ENCODE measurements at regions not wholly inside any gene's neighbourhood (a gene's known extent, or its start where the extent isn't known, plus 50 kb on each side); places are given as distances from the start of the nearest gene placed in this dataset.

GRCh38 chr20:63085151-63085861 is 78.5 kb upstream of the BHLHE23 start:
- Histone ChIP-seq H3K36me3 (ENCODE audit: control insufficient read depth in 4 of 4, insufficient read depth in 4 of 4, low read length in 3 of 4) (no peaks in the 10 kb centered on the region), H3K4me3 (ENCODE audit: control insufficient read depth in 1 of 7, extremely low read depth in 1 of 7, insufficient read depth in 4 of 7, low read depth in 2 of 7, low read length in 6 of 7) (no peak overlapping the region), H3K27me3 (replicated peaks in 2 of 5; ENCODE audit: control insufficient read depth in 4 of 5, insufficient read depth in 5 of 5, low read length in 4 of 5) (peaks cover 0 to 74% (median 4%) of the 10 kb centered on the region in 5 experiments), H3K9me3 (ENCODE audit: control extremely low read depth in 1 of 5, control insufficient read depth in 4 of 5, insufficient read depth in 2 of 5, low read depth in 1 of 5, low read length in 4 of 5) (no peaks in the 10 kb centered on the region), H3K4me1 (ENCODE audit: control extremely low read depth in 1 of 4, control insufficient read depth in 4 of 4, insufficient read depth in 4 of 4, low read length in 3 of 4) (peaks cover 0 to 3% (median 0%) of the 10 kb centered on the region in 4 experiments), H3K27ac (ENCODE audit: insufficient read depth in 1 of 2, low read depth in 1 of 2, low read length in 2 of 2, poor library complexity in 1 of 2, severe bottlenecking in 2 of 2) (no peak overlapping the region)
- ChIA-PET POLR2A (no interaction called here), CTCF (interaction anchor here (0.6 kb wide), 1 partner anchor 246 kb away, joined by 3 read pairs; no protein-coding TSS in a partner anchor)
- DNase-seq: peak in 1 of 3 donors; percentile 4
- WGBS (ENCODE audit: insufficient coverage): 77% methylated on average over 30 of the region's 34 CpGs

- 85% methylated on average over 12 of the region's 15 CpGs for WGBS (ENCODE audit: insufficient coverage)
- H3K9me3 ChIP-seq (ENCODE audit: control extremely low read depth in 1 of 5, control insufficient read depth in 4 of 5, insufficient read depth in 2 of 5, low read depth in 1 of 5, low read length in 4 of 5): peaks cover 0 to 7% (median 0%) of the 10 kb centered on the region in 5 experiments
- H3K27ac ChIP-seq (ENCODE audit: insufficient read depth in 1 of 2, low read depth in 1 of 2, low read length in 2 of 2, poor library complexity in 1 of 2, severe bottlenecking in 2 of 2): no peak overlapping the region
- no peaks in the 10 kb centered on the region for H3K36me3 ChIP-seq (ENCODE audit: control insufficient read depth in 4 of 4, insufficient read depth in 4 of 4, low read length in 3 of 4)
- ChIA-PET POLR2A (no interaction called here), CTCF (interaction anchor here (0.6 kb wide), 1 partner anchor 245 kb away, joined by 3 read pairs; no protein-coding TSS in a partner anchor)
- DNase-seq: no peak
- H3K27me3 ChIP-seq (replicated peaks in 2 of 5; ENCODE audit: control insufficient read depth in 4 of 5, insufficient read depth in 5 of 5, low read length in 4 of 5): peaks cover 0 to 76% (median 4%) of the 10 kb centered on the region in 5 experiments
- no peak overlapping the region for H3K4me3 ChIP-seq (ENCODE audit: control insufficient read depth in 1 of 7, extremely low read depth in 1 of 7, insufficient read depth in 4 of 7, low read depth in 2 of 7, low read length in 6 of 7)
- peaks cover 0 to 3% (median 0%) of the 10 kb centered on the region in 4 experiments for H3K4me1 ChIP-seq (ENCODE audit: control extremely low read depth in 1 of 4, control insufficient read depth in 4 of 4, insufficient read depth in 4 of 4, low read length in 3 of 4)
Observed at GRCh38 chr20:63084563-63084927, 77.8 kb upstream of the BHLHE23 start.

- DNase-seq: no peak
- Histone ChIP-seq H3K4me1 (ENCODE audit: control extremely low read depth in 1 of 4, control insufficient read depth in 4 of 4, insufficient read depth in 4 of 4, low read length in 3 of 4) (peaks cover 0 to 3% (median 0%) of the 10 kb centered on the region in 4 experiments), H3K9me3 (ENCODE audit: control extremely low read depth in 1 of 5, control insufficient read depth in 4 of 5, insufficient read depth in 2 of 5, low read depth in 1 of 5, low read length in 4 of 5) (peaks cover 0 to 10% (median 0%) of the 10 kb centered on the region in 5 experiments), H3K27ac (ENCODE audit: insufficient read depth in 1 of 2, low read depth in 1 of 2, low read length in 2 of 2, poor library complexity in 1 of 2, severe bottlenecking in 2 of 2) (no peak overlapping the region), H3K4me3 (ENCODE audit: control insufficient read depth in 1 of 7, extremely low read depth in 1 of 7, insufficient read depth in 4 of 7, low read depth in 2 of 7, low read length in 6 of 7) (no peak overlapping the region), H3K36me3 (ENCODE audit: control insufficient read depth in 4 of 4, insufficient read depth in 4 of 4, low read length in 3 of 4) (no peaks in the 10 kb centered on the region), H3K27me3 (replicated peaks in 2 of 5; ENCODE audit: control insufficient read depth in 4 of 5, insufficient read depth in 5 of 5, low read length in 4 of 5) (peaks cover 0 to 75% (median 4%) of the 10 kb centered on the region in 5 experiments)
- ChIA-PET CTCF (no interaction called here), POLR2A (no interaction called here)
- 84% methylated on average over 32 of the region's 34 CpGs for WGBS (ENCODE audit: insufficient coverage)
Observed at GRCh38 chr20:63083831-63084562, 77.2 kb upstream of the BHLHE23 start.

DNA sequence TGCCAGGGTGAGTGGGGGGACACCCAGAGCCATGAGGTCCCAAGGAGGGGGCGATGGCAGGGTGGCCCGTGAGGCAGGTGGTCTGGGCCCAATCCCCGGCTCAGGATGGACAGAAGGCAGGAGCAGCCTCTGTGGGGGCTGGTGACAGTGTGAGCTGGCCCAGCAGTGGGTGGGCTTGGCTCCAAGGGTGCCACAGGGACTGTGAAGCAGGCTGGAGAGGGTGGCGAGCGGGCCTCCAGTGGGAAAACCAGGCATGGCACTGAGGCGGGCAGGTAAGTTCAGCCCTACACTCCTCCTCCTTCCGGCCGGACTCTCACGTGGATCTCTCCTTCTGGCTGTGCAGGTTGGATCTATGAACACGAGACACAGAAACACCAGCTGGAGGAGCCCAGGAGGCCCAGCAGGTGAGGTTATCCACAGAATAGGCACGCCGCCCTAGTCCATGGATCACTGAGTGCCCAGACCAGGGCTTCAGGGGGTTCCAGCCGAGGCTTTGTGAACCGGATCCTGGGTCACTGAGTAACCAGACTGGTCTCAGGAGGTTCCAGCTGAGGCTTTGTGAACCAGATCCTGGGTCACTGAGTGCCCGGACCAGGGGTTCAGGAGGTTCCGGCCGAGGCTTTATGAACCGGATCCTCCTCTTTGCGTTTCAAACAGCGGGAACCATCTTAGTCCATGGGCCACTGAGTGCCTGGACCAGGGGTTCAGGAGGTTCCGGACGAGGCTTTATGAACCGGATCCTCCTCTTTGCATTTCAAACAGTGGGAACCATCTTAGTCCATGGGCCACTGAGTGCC is 76.4 kb upstream of the BHLHE23 start:
- Histone ChIP-seq H3K4me3 (ENCODE audit: control insufficient read depth in 1 of 7, extremely low read depth in 1 of 7, insufficient read depth in 4 of 7, low read depth in 2 of 7, low read length in 6 of 7) (no peak overlapping the region), H3K36me3 (ENCODE audit: control insufficient read depth in 4 of 4, insufficient read depth in 4 of 4, low read length in 3 of 4) (no peaks in the 10 kb centered on the region), H3K9me3 (ENCODE audit: control extremely low read depth in 1 of 5, control insufficient read depth in 4 of 5, insufficient read depth in 2 of 5, low read depth in 1 of 5, low read length in 4 of 5) (peaks cover 0 to 10% (median 0%) of the 10 kb centered on the region in 5 experiments), H3K27ac (ENCODE audit: insufficient read depth in 1 of 2, low read depth in 1 of 2, low read length in 2 of 2, poor library complexity in 1 of 2, severe bottlenecking in 2 of 2) (no peak overlapping the region), H3K27me3 (replicated peaks in 2 of 5; ENCODE audit: control insufficient read depth in 4 of 5, insufficient read depth in 5 of 5, low read length in 4 of 5) (peaks cover 0 to 69% (median 4%) of the 10 kb centered on the region in 5 experiments), H3K4me1 (ENCODE audit: control extremely low read depth in 1 of 4, control insufficient read depth in 4 of 4, insufficient read depth in 4 of 4, low read length in 3 of 4) (peaks cover 0 to 3% (median 0%) of the 10 kb centered on the region in 4 experiments)
- WGBS (ENCODE audit: insufficient coverage): 91% methylated on average over 22 of the region's 23 CpGs
- DNase-seq: no peak
- ChIA-PET POLR2A (no interaction called here), CTCF (no interaction called here)

GRCh38 chr20:63082308-63082938 is 75.7 kb upstream of the BHLHE23 start:
- 24% methylated on average over 8 of the region's 15 CpGs for WGBS (ENCODE audit: insufficient coverage)
- Histone ChIP-seq H3K4me3 (ENCODE audit: control insufficient read depth in 1 of 7, extremely low read depth in 1 of 7, insufficient read depth in 4 of 7, low read depth in 2 of 7, low read length in 6 of 7) (no peak overlapping the region), H3K36me3 (ENCODE audit: control insufficient read depth in 4 of 4, insufficient read depth in 4 of 4, low read length in 3 of 4) (no peaks in the 10 kb centered on the region), H3K4me1 (ENCODE audit: control extremely low read depth in 1 of 4, control insufficient read depth in 4 of 4, insufficient read depth in 4 of 4, low read length in 3 of 4) (peaks cover 0 to 3% (median 0%) of the 10 kb centered on the region in 4 experiments), H3K9me3 (ENCODE audit: control extremely low read depth in 1 of 5, control insufficient read depth in 4 of 5, insufficient read depth in 2 of 5, low read depth in 1 of 5, low read length in 4 of 5) (peaks cover 0 to 13% (median 2%) of the 10 kb centered on the region in 5 experiments), H3K27me3 (replicated peaks in 2 of 5; ENCODE audit: control insufficient read depth in 4 of 5, insufficient read depth in 5 of 5, low read length in 4 of 5) (peaks cover 0 to 62% (median 4%) of the 10 kb centered on the region in 5 experiments), H3K27ac (ENCODE audit: insufficient read depth in 1 of 2, low read depth in 1 of 2, low read length in 2 of 2, poor library complexity in 1 of 2, severe bottlenecking in 2 of 2) (no peak overlapping the region)
- ChIA-PET POLR2A (no interaction called here), CTCF (no interaction called here)
- peak in 2 of 3 donors; percentile 67 to 68 for DNase-seq

- H3K9me3 ChIP-seq (ENCODE audit: control extremely low read depth in 1 of 5, control insufficient read depth in 4 of 5, insufficient read depth in 2 of 5, low read depth in 1 of 5, low read length in 4 of 5): peaks cover 0 to 15% (median 2%) of the 10 kb centered on the region in 5 experiments
- H3K36me3 ChIP-seq (ENCODE audit: control insufficient read depth in 4 of 4, insufficient read depth in 4 of 4, low read length in 3 of 4): no peaks in the 10 kb centered on the region
- H3K27me3 ChIP-seq (replicated peaks in 2 of 5; ENCODE audit: control insufficient read depth in 4 of 5, insufficient read depth in 5 of 5, low read length in 4 of 5): peaks cover 0 to 58% (median 4%) of the 10 kb centered on the region in 5 experiments
- ChIA-PET POLR2A (no interaction called here), CTCF (no interaction called here)
- no peak overlapping the region for H3K4me3 ChIP-seq (ENCODE audit: control insufficient read depth in 1 of 7, extremely low read depth in 1 of 7, insufficient read depth in 4 of 7, low read depth in 2 of 7, low read length in 6 of 7)
- 48% methylated on average over 10 of the region's 10 CpGs for WGBS (ENCODE audit: insufficient coverage)
- no peak for DNase-seq
- H3K27ac ChIP-seq (ENCODE audit: insufficient read depth in 1 of 2, low read depth in 1 of 2, low read length in 2 of 2, poor library complexity in 1 of 2, severe bottlenecking in 2 of 2): no peak overlapping the region
- H3K4me1 ChIP-seq (ENCODE audit: control extremely low read depth in 1 of 4, control insufficient read depth in 4 of 4, insufficient read depth in 4 of 4, low read length in 3 of 4): peaks cover 0 to 3% (median 0%) of the 10 kb centered on the region in 4 experiments
Observed at GRCh38 chr20:63081831-63082230, 75.1 kb upstream of the BHLHE23 start.

Data from common myeloid progenitor, CD34-positive (primary cell).